DND-41 (cell line): ENCODE measurements at regions not wholly inside any gene's neighbourhood (a gene's known extent, or its start where the extent isn't known, plus 50 kb on each side); places are given as distances from the start of the nearest gene placed in this dataset.

ENCODE experiments used
- ATAC-seq: fragments of 200-7000 bp; cut with Tn5 transposase; 3 replicates; pipeline ENCODE4 v1.9.1; 2021; ENCODE audit warnings: low read depth; ENCODE audit not compliant: insufficient read depth
- DNase-seq: peaks from one replicate; pipeline ENCODE4 v3.0.0-alpha.2; 2020
- H2AFZ ChIP-seq: 2 replicates; pipeline ENCODE4 v1.6.0; 2012; ENCODE audit warnings: low read depth, low read length
- H3K27ac ChIP-seq: 2 replicates; pipeline ENCODE4 v1.5.1; 2012; ENCODE audit warnings: low read length, inconsistent platforms
- H3K27me3 ChIP-seq: fragments of 200-600 bp; sonication (generic); 2 replicates; pipeline ENCODE4 v1.6.0; 2012; ENCODE audit warnings: low read length, mild to moderate bottlenecking, inconsistent platforms; ENCODE audit not compliant: insufficient read depth, poor library complexity
- H3K36me3 ChIP-seq: 2 replicates; pipeline ENCODE4 v1.5.1; 2012; ENCODE audit warnings: low read length, inconsistent platforms; ENCODE audit not compliant: insufficient read depth
- H3K4me1 ChIP-seq: 2 replicates; pipeline ENCODE4 v1.5.1; 2012; ENCODE audit warnings: mild to moderate bottlenecking, low read length; ENCODE audit not compliant: insufficient read depth
- H3K4me2 ChIP-seq: 2 replicates; pipeline ENCODE4 v1.6.0; 2012; ENCODE audit warnings: mild to moderate bottlenecking, moderate library complexity, low read length, inconsistent platforms; ENCODE audit not compliant: insufficient read depth
- H3K4me3 ChIP-seq, 2 experiments: fragments of 200-600 bp in 1 of 2; shearing (Covaris generic) in 1 of 2; 2 replicates each; pipeline ENCODE4 v1.5.1; 2012 to 2016; ENCODE audit warnings: inconsistent platforms in 2 of 2, low read length in 2 of 2, mild to moderate bottlenecking in 2 of 2, low read depth in 1 of 2, moderate library complexity in 1 of 2
- H3K79me2 ChIP-seq: 2 replicates; pipeline ENCODE4 v1.6.0; 2012; ENCODE audit warnings: low read length, inconsistent platforms; ENCODE audit not compliant: insufficient read depth
- H3K9ac ChIP-seq: 2 replicates; pipeline ENCODE4 v1.6.0; 2012; ENCODE audit warnings: low read depth, mild to moderate bottlenecking, inconsistent platforms, low read length, moderate library complexity
- H3K9me3 ChIP-seq: 2 replicates; pipeline ENCODE4 v1.5.1; 2012; ENCODE audit warnings: low read length, moderate library complexity, mild to moderate bottlenecking, inconsistent platforms; ENCODE audit not compliant: insufficient read depth, severe bottlenecking
- H4K20me1 ChIP-seq: 2 replicates; pipeline ENCODE4 v1.6.0; 2012; ENCODE audit warnings: low read length; ENCODE audit not compliant: insufficient read depth
- EZH2 ChIP-seq: IDR thresholded peaks from 3 replicates; pipeline ENCODE4 v1.6.1; 2012; ENCODE audit warnings: borderline replicate concordance, low read depth, mild to moderate bottlenecking, moderate library complexity, low read length, inconsistent platforms; ENCODE audit not compliant: severe bottlenecking
- TF ChIP-seq, protein P1 (sequence below): IDR thresholded peaks from 2 replicates; pipeline ENCODE4 v1.5.1; 2012; ENCODE audit warnings: borderline replicate concordance, low read length, moderate library complexity, mild to moderate bottlenecking; ENCODE audit not compliant: poor library complexity, severe bottlenecking; ENCODE audit errors: extremely low read depth

DNA sequence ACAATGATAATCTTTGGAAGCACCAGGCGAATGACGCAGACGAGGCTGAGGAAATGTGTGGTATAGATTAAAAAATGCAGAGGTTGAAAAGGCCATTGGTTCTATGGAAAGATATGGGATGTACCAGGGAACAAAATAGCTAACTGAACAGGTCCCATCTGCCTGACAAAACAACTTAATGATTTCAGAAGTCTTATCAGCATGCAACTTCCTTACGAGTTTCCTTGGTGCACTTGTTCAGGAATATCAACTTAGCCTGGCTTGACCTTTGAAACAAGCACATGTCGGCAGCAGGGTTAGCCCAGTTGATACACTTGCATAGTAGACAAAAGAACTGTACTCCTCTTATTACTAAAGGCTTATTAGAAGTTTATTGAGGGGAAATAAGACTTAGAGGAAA lies 90.9 kb upstream of the CDH11 start:
- TF ChIP-seq, protein P1, sequence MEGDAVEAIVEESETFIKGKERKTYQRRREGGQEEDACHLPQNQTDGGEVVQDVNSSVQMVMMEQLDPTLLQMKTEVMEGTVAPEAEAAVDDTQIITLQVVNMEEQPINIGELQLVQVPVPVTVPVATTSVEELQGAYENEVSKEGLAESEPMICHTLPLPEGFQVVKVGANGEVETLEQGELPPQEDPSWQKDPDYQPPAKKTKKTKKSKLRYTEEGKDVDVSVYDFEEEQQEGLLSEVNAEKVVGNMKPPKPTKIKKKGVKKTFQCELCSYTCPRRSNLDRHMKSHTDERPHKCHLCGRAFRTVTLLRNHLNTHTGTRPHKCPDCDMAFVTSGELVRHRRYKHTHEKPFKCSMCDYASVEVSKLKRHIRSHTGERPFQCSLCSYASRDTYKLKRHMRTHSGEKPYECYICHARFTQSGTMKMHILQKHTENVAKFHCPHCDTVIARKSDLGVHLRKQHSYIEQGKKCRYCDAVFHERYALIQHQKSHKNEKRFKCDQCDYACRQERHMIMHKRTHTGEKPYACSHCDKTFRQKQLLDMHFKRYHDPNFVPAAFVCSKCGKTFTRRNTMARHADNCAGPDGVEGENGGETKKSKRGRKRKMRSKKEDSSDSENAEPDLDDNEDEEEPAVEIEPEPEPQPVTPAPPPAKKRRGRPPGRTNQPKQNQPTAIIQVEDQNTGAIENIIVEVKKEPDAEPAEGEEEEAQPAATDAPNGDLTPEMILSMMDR, result no peak
- no peak for TF ChIP-seq EZH2
- no peaks in the 10 kb centered on the region for H3K4me1 ChIP-seq
- no peaks in the 10 kb centered on the region for H3K36me3 ChIP-seq
- H3K9me3 ChIP-seq, result no peaks in the 10 kb centered on the region
- DNase-seq (no peak), ATAC-seq (no peak)
- H4K20me1 ChIP-seq, result no peaks in the 10 kb centered on the region
- H3K4me3 ChIP-seq, result no peak overlapping the region
- H3K27ac ChIP-seq, result no peak overlapping the region
- H3K4me2 ChIP-seq, result no peak overlapping the region
- no peak overlapping the region; the same call in 1 of the 2 replicates for H2AFZ ChIP-seq
- H3K79me2 ChIP-seq, result no peaks in the 10 kb centered on the region
- H3K9ac ChIP-seq, result no peak overlapping the region
- no peaks in the 10 kb centered on the region for H3K27me3 ChIP-seq

DNA sequence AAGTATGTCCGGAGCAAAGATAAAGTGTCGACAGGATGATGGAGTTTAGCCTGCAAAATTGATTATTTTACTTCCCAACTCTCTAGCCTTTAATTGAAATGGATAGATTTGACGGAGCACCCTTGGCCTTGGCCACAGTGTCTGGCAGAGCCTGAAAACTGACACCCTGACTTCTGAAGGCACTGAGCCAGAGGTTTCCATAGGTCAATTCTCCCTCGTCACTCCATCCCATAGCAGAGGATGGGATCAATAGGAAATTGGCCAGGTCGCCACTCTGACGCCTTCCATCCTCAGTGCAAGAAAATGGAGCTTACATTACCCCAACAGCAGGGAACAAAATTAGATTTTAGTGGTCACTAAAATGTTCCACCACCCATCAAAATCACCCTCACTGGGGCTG lies 90.4 kb upstream of the CDH11 start:
- H3K27ac ChIP-seq, result no peak overlapping the region
- H3K27me3 ChIP-seq, result no peaks in the 10 kb centered on the region
- H4K20me1 ChIP-seq, result no peaks in the 10 kb centered on the region
- no peak for ATAC-seq
- no peaks in the 10 kb centered on the region for H3K79me2 ChIP-seq
- H2AFZ ChIP-seq, result no peak overlapping the region
- H3K4me2 ChIP-seq, result no peak overlapping the region
- no peaks in the 10 kb centered on the region for H3K4me1 ChIP-seq
- no peak overlapping the region for H3K9ac ChIP-seq
- DNase-seq, result no peak
- H3K36me3 ChIP-seq, result no peaks in the 10 kb centered on the region
- no peaks in the 10 kb centered on the region for H3K9me3 ChIP-seq
- TF ChIP-seq, protein P1, result no peak
- no peak for TF ChIP-seq EZH2
- no peak overlapping the region for H3K4me3 ChIP-seq

DNA sequence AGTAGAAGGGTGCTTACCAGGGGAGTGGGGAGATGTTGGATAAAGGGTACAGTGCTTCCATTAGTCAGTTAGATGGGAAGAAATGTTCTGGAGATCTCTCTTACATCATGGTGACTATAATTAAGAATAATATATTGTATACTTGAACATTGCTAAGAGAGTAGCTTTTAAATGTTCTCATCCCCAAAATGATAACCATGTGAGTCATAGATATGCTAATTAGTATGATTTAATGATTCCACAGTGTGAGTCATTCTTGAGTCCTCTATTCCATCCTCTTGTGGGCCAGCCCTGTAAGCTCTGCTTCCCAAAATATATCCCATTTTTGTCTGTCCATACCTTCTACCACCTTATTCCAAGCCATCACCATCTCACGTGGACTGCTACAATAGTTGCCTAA lies 80.6 kb upstream of the CDH11 start:
- Histone ChIP-seq H3K9ac (no peak overlapping the region), H3K4me2 (no peak overlapping the region), H4K20me1 (no peaks in the 10 kb centered on the region), H2AFZ (no peak overlapping the region), H3K4me1 (no peaks in the 10 kb centered on the region), H3K27me3 (no peaks in the 10 kb centered on the region), H3K27ac (no peak overlapping the region), H3K9me3 (no peaks in the 10 kb centered on the region), H3K36me3 (no peaks in the 10 kb centered on the region), H3K79me2 (no peaks in the 10 kb centered on the region), H3K4me3 (no peak overlapping the region)
- TF ChIP-seq, protein P1, result no peak
- TF ChIP-seq EZH2, result no peak
- DNase-seq (no peak), ATAC-seq (no peak)

DNA sequence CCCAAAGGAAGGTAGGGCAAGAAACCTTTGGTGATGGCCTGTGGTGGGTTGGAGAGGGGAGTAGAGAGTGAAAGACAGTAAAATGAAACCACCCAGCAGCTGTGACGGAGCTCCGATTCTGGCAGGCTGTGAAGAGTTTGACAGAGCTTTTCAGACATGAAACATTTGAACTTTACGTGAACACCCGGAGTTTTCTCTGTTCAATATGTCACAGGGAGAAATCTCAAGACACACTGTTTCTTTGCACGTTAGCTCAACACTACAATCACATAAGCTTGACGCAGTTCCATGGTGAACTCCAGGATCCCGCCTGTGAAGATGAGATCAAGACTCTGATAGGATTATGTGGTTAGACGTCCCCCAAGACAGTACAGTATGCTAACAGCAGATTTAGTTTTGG lies 79.6 kb upstream of the CDH11 start:
- ATAC-seq (no peak), DNase-seq (no peak)
- H3K9ac ChIP-seq, result no peak overlapping the region
- no peaks in the 10 kb centered on the region for H3K4me1 ChIP-seq
- no peak overlapping the region for H3K27ac ChIP-seq
- H3K9me3 ChIP-seq, result no peaks in the 10 kb centered on the region
- no peaks in the 10 kb centered on the region for H4K20me1 ChIP-seq
- H3K79me2 ChIP-seq, result no peaks in the 10 kb centered on the region
- H3K27me3 ChIP-seq, result no peaks in the 10 kb centered on the region
- H2AFZ ChIP-seq, result no peak overlapping the region
- H3K4me2 ChIP-seq, result no peak overlapping the region
- no peak overlapping the region for H3K4me3 ChIP-seq
- H3K36me3 ChIP-seq, result no peaks in the 10 kb centered on the region
- TF ChIP-seq, protein P1, result no peak
- TF ChIP-seq EZH2, result no peak
